GM12873 (cell line): ENCODE measurements at regions not wholly inside any gene's neighbourhood (a gene's known extent, or its start where the extent isn't known, plus 50 kb on each side); places are given as distances from the start of the nearest gene placed in this dataset.

ENCODE experiments used
- TF ChIP-seq, protein P1 (sequence below): IDR thresholded peaks from 2 replicates; pipeline ENCODE4 v1.5.1; 2012; ENCODE audit warnings: low read depth, mild to moderate bottlenecking, moderate library complexity, low read length, control low read depth; ENCODE audit not compliant: insufficient read depth; ENCODE audit errors: missing control alignments

DNA sequence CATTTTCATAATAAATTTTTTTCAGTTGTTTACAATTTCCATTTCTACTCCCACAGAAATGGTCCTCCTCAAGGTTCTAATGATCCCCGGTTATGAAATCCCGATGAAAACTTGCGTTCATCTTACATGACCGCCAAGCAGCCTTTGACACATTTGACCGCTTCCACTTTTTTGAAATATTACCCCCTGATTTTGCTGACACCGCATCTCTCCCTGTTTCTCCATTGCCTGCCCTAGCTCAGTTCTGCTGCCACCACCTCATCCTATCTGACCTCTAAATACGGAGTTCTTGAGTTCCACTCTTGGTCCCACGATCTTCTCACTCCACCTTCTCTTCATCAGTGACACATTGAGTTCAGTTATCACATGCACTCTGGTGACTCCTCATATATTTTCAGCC is 74.1 kb downstream of the SLC35B3 start:
- TF ChIP-seq, protein P1, sequence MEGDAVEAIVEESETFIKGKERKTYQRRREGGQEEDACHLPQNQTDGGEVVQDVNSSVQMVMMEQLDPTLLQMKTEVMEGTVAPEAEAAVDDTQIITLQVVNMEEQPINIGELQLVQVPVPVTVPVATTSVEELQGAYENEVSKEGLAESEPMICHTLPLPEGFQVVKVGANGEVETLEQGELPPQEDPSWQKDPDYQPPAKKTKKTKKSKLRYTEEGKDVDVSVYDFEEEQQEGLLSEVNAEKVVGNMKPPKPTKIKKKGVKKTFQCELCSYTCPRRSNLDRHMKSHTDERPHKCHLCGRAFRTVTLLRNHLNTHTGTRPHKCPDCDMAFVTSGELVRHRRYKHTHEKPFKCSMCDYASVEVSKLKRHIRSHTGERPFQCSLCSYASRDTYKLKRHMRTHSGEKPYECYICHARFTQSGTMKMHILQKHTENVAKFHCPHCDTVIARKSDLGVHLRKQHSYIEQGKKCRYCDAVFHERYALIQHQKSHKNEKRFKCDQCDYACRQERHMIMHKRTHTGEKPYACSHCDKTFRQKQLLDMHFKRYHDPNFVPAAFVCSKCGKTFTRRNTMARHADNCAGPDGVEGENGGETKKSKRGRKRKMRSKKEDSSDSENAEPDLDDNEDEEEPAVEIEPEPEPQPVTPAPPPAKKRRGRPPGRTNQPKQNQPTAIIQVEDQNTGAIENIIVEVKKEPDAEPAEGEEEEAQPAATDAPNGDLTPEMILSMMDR, result no peak

DNA sequence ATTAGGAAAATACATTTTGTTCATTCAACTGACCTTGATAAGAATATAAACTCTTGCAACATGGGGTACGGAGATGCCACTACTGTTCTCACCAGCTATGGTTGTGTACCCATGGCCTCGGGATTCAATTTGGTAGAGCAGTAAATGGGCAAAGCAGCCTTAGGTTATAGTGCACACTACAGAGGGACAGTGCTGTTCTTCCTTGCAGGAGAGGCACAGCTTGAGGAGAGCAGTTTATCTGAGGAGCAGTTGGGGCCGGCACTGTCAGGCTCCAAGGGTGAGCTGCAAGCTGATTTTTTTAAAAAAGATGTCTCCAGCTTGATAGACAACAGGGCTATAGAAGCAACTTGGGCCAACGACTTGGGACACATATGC is 82.4 kb downstream of the SLC35B3 start:
- TF ChIP-seq, protein P1, result no peak

DNA sequence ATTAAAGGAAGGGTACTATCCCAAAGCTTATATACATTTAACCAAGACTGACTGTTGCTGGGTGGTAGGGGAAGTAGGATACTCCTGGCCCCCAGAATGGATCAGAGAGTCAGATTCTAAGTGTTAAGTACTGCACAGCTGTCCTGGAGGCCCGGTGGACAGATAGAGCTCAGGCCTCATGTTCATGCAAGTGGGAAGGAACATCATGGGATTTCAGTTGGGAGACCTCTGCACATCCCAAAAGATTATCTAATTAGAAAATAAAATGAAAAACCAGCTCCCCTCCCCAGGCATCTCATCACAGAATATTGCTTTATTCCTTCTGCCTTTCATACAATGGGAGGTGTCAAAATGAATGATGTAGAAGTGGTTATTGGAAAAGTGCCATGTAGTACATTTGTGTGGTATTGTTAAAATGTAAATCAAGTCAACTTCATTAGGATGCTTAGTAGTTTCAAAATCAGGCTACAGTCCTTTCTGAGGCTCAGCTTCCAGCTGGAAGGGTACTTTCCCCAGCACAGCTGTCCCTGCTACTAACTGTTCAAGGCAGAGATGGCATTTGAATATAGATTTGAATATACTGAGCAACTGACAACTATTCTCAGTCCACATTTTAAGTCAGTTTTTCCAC is 82.9 kb downstream of the SLC35B3 start:
- TF ChIP-seq, protein P1, result no peak

DNA sequence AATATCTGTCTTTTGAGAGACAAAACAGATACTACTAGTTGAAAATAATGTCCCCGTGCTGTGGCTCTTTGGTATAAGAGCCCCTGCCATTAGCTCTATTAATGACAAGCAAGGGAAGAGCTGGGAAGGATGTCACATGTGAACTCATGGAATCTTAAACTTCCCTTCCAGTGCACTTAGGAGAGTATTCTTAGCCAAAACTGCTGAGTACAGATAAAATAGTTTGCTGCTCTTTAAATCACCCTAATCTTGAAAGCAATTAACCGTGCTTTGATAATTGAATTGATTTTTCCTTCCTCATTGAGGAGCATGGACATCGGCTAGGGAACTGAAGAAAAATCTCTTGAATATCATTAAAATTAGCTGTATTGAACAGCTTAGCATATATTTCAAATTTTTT is 91.7 kb downstream of the SLC35B3 start:
- TF ChIP-seq, protein P1, result no peak

DNA sequence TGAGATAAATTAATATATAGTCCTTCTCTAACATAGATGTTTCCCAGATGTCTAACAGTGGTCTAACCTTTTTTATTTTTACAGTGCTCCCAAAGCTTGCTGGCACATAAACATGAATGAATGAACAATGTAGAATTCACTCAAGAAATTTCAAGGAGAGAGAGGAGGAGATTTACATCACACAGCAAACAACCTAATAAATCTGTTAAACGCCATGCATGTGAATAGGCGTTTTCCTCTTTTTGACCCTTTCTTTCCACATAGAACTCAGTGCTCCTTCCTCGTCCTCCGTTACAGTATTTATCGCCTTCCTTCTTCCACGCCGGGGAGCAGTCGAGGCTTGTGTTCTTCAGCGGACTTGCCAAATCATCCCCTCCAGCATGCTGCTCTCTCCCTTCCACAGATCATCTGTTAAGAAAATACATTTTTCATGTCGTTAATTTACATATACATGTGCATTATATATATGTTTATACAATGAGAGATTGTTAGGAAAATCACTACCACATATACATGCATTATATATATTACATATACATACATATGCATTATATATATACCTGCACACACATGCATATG is 93.0 kb downstream of the SLC35B3 start:
- TF ChIP-seq, protein P1, result no peak

DNA sequence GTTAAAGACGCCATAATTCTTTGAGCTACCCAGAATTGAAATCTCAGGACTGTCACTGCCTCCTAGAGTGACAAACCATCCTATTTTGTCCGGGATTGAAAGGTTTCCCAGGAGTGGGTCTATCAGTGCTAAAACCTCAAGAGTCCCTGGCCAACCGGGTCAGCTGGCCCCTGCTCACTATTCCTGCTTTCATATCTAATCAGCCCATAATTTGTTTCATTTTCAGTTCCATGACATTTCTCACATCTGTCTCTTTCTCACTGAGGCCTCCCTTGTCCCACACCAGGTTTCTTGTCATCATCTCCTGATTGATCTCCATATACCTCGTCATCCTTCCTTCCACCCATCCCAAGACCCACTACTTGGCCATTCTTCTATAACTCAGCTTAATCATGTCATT is 98.2 kb downstream of the SLC35B3 start:
- TF ChIP-seq, protein P1, result no peak

DNA sequence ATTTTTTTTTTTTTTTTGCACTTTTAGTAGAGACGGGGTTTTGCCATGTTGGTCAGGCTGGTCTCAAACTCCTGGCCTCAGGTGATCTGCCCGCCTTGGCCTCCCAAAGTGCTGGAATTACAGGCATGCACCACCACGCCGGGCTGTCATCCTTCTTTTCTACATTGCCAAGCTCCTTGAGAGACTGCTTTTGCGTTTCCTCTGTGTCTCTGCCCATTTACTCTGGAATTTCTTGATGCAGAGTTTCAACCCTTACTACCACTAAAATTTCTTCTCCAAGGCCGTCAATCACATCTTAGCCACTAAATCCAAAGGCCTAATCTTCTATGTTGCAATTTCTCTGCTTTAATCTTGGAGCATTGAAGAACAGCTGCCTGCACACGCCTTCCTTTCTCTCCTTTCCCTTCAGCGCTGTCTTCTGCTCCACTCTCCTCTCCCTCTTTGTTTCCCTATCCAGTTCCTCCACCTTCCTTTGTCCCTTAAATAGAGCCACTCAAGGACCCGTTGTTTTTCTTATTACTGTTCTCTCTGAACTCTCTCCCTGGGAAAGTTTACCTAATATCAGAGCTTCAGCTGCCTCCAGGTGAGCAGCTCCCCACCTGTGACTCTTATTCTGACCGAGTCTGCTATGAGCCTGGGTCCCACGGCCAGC is 98.8 kb downstream of the SLC35B3 start:
- TF ChIP-seq, protein P1, result no peak
